UCSD-AML1 (cell line): ENCODE measurements at regions not wholly inside any gene's neighbourhood (a gene's known extent, or its start where the extent isn't known, plus 50 kb on each side); places are given as distances from the start of the nearest gene placed in this dataset.
"Not testable (repeated sequence)": the region's sequence is repeated elsewhere in the genome, so short reads cannot be mapped to it uniquely, and the experiment has no call there.

Source experiments
- DNase-seq: peaks from one replicate; lab custom pipeline; 2025; ENCODE audit not compliant: unreplicated experiment; lab: John Stamatoyannopoulos, UW

DNA sequence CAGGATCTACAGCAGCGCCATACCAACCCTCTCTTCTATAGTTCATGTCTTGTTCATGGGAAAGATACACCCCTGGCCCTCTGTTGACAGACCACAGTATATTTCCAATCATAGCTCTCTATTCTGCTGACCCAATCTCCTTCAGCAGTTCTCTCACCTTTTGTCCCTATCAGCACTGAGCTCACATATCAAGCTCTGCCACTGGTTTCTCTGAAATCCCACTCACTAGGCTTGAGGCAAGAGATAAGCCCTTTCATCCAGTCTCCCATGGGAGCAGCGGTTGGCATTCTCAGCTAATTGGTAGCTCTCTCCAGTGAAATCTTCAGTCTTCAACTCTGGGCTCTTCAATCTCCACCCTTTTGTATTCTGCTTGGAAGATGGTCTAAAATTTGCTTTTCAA lies 313.4 kb downstream of the GJA1 start:
- no peak for DNase-seq

DNA sequence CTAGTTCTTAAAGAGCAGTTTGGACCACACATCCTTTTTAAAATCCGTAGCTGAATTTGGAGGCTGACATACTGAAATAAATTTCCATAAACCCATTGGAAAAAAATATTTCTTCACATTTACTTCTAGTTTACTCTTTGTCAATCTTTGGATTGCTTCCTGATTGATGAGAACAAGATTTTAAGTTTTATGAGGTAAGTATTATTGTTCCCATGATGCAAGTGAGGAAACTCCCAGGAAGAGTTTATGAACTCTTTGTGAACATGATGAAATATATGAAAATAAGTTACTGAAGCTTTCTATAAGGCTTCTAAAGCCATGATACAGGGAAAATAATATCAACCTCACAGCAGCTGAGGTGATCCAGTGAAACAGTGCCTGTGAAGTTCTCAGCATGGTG lies 320.0 kb downstream of the GJA1 start:
- DNase-seq: no peak

DNA sequence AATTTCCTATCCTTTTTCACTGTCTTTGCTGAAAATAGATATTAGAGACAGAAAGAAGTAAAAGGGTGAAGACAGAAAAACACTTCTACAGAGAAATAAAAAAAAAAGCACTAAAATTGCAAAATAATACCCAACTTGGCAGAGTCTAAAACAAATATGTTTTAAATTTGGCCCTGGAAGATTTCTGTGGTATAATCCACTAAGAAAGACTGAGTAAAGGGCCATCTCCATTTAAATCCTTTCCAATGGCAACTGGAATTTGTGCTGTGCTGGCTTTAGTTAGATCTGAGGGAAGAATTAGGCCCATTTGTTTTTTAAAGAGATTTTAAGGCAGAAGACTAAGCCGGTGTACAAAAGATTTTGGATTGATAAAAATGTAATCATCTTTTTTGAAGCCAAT lies 321.2 kb downstream of the GJA1 start:
- no peak for DNase-seq

DNA sequence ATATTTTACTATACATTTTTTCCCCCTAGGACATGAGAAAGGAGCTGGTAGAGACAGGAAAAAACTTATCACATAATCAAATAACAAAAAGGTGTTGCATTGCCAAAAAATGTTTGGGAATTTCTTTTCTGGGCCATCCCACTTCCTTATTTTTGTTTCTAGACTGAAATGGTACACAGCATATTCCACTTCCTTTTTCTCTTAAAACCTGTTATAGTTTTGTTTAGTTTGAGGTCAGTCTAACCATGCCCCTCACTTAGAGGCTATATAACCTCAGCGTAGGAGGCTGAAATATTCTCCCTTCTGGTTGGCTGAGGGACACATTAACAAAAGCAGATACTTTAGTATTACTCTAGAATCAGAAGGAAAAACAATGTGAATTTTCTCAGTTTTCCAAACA lies 323.9 kb downstream of the GJA1 start:
- no peak for DNase-seq

DNA sequence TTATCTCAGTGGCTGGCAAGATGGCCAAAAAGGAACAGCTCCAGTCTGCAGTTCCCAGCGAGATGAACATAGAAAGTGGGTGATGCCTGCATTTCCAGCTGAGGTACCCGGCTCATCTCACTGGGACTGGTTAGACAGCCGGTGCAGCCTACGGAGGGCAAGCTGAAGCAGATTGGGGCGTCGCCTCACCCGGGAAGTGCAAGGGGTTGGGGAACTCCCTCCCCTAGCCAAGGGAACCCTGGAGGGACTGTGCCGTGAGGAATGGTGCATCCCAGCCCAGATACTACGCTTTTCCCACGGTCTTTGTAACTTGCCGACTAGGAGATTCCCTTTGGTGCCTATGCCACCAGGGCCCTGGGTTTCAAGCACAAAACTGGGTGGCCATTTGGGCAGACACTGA lies 324.7 kb downstream of the GJA1 start:
- no peak for DNase-seq

DNA sequence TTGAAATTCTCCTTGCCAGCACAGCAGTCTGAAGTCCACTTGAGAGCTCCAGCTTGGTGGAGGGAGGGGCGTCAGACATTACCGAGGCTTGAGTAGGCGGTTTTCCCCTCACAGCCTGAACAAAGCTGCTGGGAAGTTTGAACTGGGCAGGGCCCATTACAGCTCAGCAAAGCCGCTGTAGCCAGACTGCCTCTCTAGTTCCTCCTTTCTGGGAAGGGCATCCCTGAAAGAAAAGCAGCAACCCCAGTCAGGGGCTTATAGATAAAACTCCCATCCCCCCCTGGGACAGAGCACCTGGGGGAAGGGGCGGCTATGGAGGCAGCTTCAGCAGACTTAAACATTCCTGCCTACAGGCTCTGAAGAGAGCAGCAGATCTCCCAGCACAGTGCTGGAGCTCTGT lies 325.3 kb downstream of the GJA1 start:
- DNase-seq: no peak

DNA sequence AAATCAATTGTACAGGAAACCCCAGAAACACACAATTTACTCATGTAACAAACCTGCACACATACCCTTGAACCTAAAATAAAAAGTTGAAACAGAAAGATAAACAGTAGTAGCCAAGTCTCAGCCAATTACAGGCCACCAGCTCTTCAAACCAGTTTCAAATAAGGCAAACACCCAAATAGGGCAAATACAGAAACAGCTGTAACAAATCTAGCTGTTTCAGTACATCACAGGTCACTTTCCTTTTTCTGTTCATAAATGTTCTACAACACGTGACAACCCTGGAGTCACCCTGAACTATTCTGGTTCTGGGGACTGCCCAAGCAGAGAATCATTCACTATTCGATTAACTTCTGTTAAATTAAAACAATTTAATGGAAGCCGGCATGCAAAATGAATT lies 329.0 kb downstream of the GJA1 start:
- no peak for DNase-seq

DNA sequence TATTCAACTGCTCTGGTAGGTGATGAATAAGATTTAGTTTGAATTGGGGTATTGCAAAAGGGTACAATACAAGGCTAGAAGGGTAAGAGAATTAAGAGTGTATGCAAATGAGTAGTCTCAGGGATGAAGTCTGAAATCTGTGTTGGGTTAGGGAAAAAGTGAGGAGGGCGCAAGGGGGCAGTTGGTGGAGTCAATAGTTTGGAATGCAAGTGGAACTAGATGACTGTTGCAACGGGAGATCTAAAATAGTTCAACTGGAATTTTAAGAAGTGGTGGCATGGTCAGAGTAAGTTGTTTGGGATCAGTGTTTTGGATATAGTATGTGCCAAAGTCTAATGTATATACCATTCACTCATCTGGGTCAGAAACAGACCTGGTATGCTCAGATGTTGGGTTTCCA lies 329.6 kb downstream of the GJA1 start:
- DNase-seq: no peak

DNA sequence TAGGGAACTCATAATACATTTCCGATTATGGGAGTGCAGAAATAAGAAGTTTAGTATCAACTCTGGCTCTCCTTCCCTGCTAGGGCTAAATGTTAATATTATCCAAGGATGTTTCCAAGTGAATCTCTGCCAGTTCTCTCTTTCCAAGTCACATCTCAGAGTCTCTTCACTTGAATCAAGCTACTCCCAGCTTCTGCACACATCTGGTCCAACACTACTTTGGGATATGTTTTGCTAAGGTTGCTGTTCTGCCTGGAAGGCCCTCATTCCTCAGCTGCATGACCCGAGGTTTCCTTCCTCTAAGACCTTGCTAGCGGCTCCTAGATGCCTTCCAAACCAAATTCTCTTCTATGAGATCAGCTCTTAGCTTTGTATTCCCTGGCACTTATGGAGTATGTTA lies 331.8 kb downstream of the GJA1 start:
- no peak for DNase-seq

DNA sequence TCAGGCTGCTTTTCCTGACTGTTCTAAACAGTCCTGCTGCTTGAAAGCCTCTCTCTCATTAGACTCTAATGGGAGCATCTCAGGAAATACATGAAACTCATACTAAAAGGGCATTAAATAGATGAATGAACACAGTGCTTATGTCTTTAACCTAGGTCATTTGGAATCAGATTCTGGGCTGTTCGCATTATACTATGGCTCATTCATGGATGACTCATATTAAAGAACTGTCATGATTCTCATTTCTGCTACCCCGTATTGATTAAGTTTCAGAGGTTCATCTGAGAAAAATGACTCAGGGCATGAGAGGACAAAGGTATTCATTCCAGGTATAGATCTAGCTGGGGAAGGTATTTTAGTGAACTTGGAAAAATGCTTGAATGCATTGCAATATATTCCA lies 335.5 kb downstream of the GJA1 start:
- no peak for DNase-seq

DNA sequence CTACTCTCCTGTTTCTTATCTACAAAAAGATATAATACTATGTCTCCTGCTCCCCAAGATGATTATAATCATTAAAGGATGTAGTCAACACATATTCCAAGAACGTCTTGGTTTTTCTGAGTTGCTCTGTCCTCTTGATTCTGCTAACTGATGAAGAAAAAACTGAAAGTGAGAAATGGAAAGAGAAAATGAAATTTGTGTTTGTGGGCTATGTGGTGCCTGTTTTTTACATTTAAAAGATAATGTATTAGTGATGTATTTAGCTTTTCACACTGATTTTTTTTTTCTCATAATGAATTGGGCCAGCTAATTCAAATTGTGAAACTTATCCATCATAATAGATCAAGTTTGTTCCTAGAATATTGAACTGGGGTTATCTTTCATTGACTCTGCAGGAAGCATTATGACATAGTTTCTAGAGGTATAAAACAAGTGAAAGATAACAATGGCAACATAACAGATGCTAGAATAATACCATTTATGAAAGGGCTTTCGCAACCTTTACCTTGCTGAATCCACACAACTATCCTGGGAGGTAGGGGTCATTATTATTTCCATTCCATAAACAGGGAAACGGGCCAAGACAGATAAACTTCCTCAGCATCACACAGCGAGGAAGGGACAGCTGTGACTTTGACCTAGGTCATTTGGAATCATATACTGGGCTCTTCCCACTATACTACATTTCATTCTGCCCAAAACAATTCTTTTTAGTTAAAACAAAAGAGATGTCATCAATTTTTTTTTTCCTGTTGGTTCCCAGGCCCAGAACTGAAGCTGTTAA lies 336.7 kb downstream of the GJA1 start:
- DNase-seq: no peak

DNA sequence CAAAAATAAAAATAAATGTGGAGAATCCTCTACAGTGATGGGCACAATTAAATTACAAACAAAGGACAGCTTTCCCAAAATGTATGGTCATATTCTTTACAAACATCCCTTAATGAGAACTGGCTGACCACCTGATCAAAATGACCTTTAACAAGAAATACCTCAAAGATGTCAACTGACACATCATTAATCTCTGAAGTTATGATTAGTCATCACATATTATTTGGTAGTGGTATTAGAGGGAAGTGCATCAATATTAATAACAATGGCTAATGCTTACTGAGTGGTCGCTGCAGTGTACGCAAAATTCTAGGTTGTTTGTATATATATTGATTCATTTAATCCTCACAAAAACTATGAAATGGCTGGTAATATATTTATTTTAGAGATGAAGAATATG lies 340.6 kb downstream of the GJA1 start:
- no peak for DNase-seq

DNA sequence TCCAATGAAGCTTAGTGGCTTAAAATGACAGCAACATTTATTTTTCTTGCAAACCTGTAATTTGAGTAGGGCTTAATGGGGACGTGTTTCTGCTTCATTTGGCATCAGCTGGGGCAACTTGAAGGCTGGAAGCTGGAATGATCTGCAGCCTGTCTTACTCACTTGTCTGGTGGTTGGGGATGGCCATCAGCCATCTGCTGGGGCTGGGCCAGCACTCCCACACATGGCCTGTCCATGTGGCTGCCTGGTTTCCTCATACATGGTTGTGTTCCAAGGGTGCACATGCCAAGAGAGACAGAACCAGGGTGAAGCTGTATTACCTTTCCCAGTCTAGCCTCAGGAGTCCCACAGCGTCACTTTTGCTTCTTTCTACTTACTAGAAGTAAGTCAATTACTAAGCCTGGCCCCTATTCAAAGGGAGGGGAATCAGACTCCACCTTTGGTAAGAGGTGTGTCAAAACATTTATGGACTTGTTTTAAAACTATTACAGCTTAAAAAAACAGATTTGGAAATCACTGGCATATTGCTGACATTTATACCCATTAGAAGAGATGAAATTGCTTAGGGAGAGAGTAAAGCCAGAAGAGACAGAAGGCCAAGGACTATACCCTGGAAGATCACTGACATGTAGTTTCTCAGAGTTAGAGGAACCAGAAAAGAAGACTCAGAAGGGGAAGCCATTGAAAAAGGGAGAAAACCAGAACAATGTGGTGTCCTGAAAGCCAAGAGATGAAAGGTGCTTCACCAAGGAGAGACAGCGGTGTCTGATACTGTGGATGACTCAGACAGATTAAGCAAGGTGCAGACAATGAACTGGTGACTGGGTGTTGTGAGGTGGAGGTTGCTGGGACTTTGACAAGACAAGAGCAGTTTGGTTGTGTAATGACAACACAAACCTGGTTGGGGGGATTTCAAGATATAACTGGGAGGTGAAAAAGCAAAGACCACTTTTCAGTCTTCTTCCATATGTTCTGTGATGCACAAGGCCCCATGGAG lies 345.2 kb downstream of the GJA1 start:
- DNase-seq: no peak

DNA sequence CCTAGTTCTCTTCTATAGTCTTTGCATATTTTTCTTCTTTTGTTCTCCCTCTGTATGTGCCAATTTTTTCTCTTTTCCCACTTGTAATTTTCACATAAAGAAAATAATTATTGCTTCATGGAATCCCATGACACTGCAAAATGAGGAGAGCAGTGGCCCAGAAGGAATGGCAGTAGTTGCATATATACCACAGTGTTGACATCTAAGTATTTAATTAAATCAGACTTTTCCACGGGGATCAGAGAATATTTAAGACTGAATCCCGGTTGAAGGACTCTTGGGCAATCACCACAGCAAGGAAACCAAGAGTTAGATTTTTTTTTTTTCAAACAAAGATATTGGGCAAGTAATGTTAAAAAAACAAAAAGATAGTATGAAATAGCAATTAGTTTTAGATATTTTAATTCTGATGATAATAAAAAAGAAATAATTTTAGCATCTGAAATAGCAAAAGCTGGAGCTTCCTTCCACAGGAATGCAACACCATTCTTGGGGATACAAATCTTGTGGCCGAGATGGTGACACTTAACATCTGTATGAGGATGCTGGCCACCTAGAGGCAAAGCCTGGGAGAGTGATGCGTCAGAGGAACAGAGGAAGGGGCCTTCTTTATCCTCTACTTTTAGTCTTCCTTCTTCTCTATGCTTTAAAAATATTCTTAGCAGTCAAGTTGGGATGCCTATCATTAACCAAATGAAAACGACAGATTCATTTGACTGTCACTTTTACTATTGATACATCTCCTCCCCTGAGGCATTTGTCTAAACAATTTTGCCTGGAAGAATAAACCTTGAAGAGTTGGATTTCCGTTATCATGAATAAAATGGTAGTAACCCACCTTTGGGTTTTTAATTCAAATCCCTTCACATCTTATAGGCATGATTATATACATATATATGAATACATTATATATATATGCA lies 356.2 kb downstream of the GJA1 start:
- no peak for DNase-seq

DNA sequence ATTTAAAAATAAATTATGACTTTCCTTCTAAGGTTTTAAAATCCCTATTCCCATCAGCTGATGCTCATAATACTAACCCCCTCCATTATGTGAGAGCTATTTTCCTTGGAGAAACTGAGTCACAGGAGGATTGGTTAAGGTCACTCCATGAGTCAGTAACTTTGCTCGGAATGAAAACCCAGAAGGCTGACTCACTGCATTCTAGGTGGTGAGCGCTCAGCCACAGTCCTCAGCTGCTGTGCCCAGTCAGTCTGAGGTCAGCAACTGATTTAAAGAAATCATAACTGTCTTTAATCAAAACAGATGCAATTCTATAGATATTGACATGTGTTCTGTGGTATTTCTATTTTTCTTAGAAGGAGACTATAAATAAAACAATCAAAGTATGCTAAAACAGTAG lies 359.2 kb downstream of the GJA1 start:
- no peak for DNase-seq

DNA sequence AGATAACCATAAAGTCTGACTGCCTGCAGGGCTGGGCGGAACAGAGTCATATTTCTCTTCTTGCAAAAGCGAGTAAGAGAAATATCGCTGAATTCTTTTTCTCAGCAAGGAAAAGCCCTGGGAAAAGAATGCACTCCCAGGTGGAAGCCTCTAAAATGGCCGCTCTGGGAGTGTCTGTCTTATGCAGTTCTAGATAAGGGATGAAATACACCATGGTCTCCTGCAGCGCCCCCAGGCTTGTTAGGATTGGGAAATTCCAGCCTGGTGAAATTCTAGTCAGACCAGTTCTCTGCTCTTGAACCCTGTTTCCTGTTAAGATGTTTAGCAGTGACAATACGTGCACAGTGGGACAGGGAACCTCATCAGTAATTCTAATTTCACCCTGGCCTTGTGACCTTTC lies 362.2 kb downstream of the GJA1 start:
- DNase-seq: not testable (repeated sequence)

DNA sequence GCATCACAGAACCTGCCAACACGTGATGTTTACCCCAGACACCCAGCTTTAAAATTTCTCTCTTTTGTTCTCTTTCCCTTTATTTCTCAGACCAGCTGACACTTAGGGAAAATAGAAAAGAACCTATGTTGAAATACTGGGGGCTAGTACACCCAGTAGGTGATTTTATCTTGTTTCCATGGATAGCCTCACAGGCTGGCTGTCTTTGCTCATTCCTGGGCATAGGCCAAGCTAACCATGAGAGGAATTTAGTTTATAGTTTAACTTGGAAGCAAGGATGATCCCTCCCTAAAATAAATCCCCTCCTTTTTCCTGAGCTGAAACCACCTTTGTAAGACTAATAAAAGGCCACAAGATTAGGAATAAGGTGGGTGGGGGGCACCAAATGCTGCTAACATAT lies 362.7 kb downstream of the GJA1 start:
- not testable (repeated sequence) for DNase-seq

DNA sequence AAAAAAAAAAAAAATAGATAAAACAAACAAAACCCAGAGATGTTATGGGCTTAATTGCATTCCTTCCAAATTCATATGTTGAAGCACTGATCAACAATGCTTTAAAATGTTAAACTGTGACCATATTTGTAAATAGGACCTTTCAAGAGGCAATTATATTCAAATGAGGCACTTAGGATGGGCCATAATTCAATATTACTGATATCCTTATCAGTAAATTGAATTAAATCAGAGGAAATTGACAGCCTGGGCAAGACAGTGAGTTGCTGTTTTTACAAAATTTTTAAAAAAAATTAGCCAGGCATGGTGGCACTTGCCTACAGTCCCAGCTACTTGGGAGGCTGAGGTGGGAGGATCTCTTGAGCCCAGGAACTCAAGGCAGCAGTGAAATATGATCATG lies 364.1 kb downstream of the GJA1 start:
- no peak for DNase-seq

DNA sequence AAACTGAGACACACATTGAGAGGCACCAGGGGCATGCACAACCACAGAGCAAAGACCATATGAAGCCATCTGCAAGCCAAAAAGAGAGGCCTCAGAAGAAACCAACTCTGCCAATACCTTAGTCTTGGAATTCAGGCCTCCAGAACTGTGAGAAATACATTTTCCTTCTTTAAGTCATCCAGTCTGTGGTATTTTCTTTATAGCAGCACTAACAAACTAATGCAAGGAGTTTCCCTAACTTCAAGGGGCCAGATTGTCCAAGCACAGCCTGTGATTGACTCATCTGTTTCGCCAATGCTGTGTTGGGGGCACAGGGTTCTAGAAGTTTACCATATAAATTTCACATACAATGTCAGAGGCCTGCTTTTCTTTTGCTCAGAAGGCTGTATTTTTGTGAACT lies 364.6 kb downstream of the GJA1 start:
- no peak for DNase-seq

DNA sequence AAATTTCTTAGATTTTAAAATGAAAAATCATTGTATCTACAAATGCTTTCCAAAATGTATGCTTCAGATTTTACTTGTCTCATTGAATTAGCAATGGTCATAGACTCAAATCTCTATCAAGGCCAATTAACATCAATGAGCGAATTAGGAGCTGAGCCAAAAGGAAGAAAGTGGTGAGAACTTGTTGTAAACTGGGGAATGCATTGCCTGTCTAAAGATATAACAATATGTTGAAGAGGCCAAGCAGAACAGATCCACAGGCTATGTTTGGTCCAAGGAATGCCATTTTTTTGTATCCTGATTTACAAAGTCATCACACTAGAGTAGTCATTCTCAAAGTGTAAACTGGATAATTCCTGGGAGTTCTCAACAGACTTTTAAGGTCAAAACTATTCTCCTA lies 370.7 kb downstream of the GJA1 start:
- DNase-seq: no peak

DNA sequence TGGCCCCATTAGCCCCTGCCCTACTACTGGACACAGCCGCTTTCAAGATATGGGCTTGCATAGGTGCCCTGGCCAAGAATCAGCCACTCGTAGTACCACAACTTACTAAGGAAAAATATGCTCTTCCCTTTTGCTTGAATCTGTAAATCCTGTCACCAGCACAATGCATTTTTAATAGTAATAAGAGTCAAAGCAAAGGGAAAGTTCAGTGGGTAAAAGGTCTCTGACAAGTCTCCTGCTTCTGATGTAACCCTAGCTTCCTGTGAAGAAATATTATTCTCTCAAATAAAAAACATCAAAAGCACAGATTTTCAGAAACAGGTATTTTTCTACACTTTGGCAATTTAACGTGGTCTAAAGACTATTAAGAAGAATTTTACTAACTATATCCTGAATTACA lies 373.8 kb downstream of the GJA1 start:
- no peak for DNase-seq
